Loucy (cell line): ENCODE measurements at regions not wholly inside any gene's neighbourhood (a gene's known extent, or its start where the extent isn't known, plus 50 kb on each side); places are given as distances from the start of the nearest gene placed in this dataset.

Experiments
- CTCF ChIP-seq: fragments of 200-600 bp; sonication (generic); conservative IDR thresholded peaks from 2 replicates; pipeline ENCODE4 v1.5.1; 2014; ENCODE audit warnings: mild to moderate bottlenecking, antibody characterized with exemption, low read length
- EZH2phosphoT487 ChIP-seq: fragments of 200-600 bp; IDR thresholded peaks from 2 replicates; pipeline ENCODE4 v1.6.1; 2018; ENCODE audit warnings: antibody characterized with exemption, mild to moderate bottlenecking, moderate library complexity, borderline replicate concordance

DNA sequence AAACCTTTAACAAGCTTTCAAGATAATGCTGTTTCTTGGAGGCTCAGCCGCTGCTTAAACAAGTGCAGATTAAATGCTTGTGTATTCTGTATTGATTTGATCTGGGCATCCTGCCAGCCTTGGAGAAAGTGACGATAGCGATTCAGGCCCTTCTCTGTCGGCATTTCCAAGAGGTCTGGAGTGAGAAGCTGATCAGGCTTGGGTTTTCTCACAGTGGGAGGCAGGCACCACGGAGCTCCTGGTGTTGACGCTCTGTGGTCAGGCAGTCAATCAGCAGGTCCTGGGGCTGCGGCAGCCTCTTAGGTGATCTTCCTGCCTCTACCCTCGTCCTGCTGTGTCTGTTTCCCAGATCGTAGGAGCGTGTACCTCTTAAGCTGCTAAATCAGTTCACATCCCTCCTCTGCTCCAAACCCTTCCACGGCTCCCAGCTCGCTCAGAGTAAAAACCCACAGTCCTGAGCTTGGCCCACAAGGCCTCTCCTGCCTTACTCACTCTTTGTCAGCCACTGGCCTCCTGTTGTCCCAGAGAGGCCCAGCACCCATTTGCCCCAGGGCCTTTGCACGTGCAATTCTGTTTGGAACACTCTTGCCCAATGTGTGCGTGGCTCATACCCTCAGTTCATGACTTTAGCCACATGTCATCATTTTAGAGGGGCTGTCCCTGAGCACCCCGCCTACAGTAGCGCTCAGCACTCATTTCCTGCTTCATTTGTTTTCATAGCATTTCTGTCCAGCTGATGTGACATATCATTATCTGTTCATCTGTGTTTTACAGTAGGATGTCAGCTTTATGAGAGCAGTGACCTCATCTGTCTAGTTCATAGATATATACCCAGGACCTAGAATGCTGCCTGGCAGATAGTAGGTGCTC, 155.4 kb downstream of the AACS start:
- TF ChIP-seq CTCF (no peak), EZH2phosphoT487 (no peak)
